ENCODE measurements at regions not wholly inside any gene's neighbourhood (a gene's known extent, or its start where the extent isn't known, plus 50 kb on each side); places are given as distances from the start of the nearest gene placed in this dataset.

- Histone ChIP-seq H3K9me3 (ENCODE audit: control insufficient read depth, insufficient read depth, low read depth, low read length) (no peaks in the 10 kb centered on the region), H3K36me3 (ENCODE audit: control insufficient read depth in 2 of 2, insufficient read depth in 1 of 2, low read length in 2 of 2) (no peaks in the 10 kb centered on the region), H3K4me3 (ENCODE audit: low read depth, low read length) (no peak overlapping the region), H3K27ac (ENCODE audit: extremely low read depth, low read depth, low read length) (no peak overlapping the region), H3K4me1 (ENCODE audit: control insufficient read depth, insufficient read depth, low read length) (no peaks in the 10 kb centered on the region)
- ChIA-PET CTCF (no interaction called here), POLR2A (no interaction called here)
- TF ChIP-seq IKZF3 (tag by site-specific recombination; IDR thresholded peaks at IDR 0.05) (no peak), KLF9 (tag by site-specific recombination; IDR thresholded peaks at IDR 0.05; ENCODE audit: low read depth) (no peak), SALL2 (tag by site-specific recombination; IDR thresholded peaks at IDR 0.05; ENCODE audit: borderline replicate concordance) (no peak)
These were observed 264.2 kb downstream of the MRTFB start for GRCh38 chr16:14335297-14335696.

GRCh38 chr16:14334366-14335080 lies 263.4 kb downstream of the MRTFB start:
- Histone ChIP-seq H3K9me3 (ENCODE audit: control insufficient read depth, insufficient read depth, low read depth, low read length) (no peaks in the 10 kb centered on the region), H3K4me3 (ENCODE audit: low read depth, low read length) (no peak overlapping the region), H3K27ac (ENCODE audit: extremely low read depth, low read depth, low read length) (no peak overlapping the region), H3K4me1 (ENCODE audit: control insufficient read depth, insufficient read depth, low read length) (no peaks in the 10 kb centered on the region), H3K36me3 (ENCODE audit: control insufficient read depth in 2 of 2, insufficient read depth in 1 of 2, low read length in 2 of 2) (no peaks in the 10 kb centered on the region)
- TF ChIP-seq ZNF600 (tag by site-specific recombination; IDR thresholded peaks at IDR 0.05) (no peak), ZNF148 (tag by site-specific recombination; IDR thresholded peaks at IDR 0.05; ENCODE audit: borderline replicate concordance) (no peak), MYNN (tag by site-specific recombination; IDR thresholded peaks at IDR 0.05; ENCODE audit: borderline replicate concordance) (no peak), ZNF707 (tag by site-specific recombination; IDR thresholded peaks at IDR 0.05) (no peak), ZNF138 (tag by site-specific recombination; IDR thresholded peaks at IDR 0.05; ENCODE audit: borderline replicate concordance) (no peak), ZNF621 (tag by site-specific recombination; IDR thresholded peaks at IDR 0.05) (no peak), ZFP69B (tag by site-specific recombination; IDR thresholded peaks at IDR 0.05) (no peak), PRDM6 (tag by site-specific recombination; IDR thresholded peaks at IDR 0.05) (no peak), ZNF530 (tag by site-specific recombination; IDR thresholded peaks at IDR 0.05; ENCODE audit: low read depth) (no peak), ZNF843 (tag by site-specific recombination; IDR thresholded peaks at IDR 0.05) (no peak), ZBTB8A (tag by site-specific recombination; IDR thresholded peaks at IDR 0.05) (no peak), ZNF26 (tag by site-specific recombination; IDR thresholded peaks at IDR 0.05) (no peak), ZSCAN30 (tag by site-specific recombination; IDR thresholded peaks at IDR 0.05) (no peak)
- POLR2A ChIA-PET: no interaction called here
- CTCF ChIA-PET: interaction anchor here (0.6 kb wide), 1 partner anchor 145 kb away, joined by 3 read pairs; no protein-coding TSS in a partner anchor

All from HEK293 (cell line).